AG09309 (cell line): ENCODE measurements at regions not wholly inside any gene's neighbourhood (a gene's known extent, or its start where the extent isn't known, plus 50 kb on each side); places are given as distances from the start of the nearest gene placed in this dataset.
"Not testable (repeated sequence)": the region's sequence is repeated elsewhere in the genome, so short reads cannot be mapped to it uniquely, and the experiment has no call there.

Source experiments
- DNase-seq: peaks from one replicate; pipeline ENCODE4 v3.0.0-alpha.2; 2010; ENCODE audit warnings: low read depth
- H3K4me3 ChIP-seq: 2 replicates; pipeline ENCODE4 v1.5.1; 2011; ENCODE audit warnings: mild to moderate bottlenecking, low read depth, low read length, moderate library complexity; ENCODE audit not compliant: control insufficient read depth
- CTCF ChIP-seq: IDR thresholded peaks from 2 replicates; pipeline ENCODE4 v1.5.1; 2011; ENCODE audit warnings: mild to moderate bottlenecking, low read depth, low read length, inconsistent platforms; ENCODE audit not compliant: insufficient read depth, control insufficient read depth; ENCODE audit errors: missing control alignments

- H3K4me3 ChIP-seq: no peak overlapping the region
- DNase-seq: no peak
- no peak for TF ChIP-seq CTCF
Observed at GRCh38 chr15:19992428-19992827, 549.2 kb downstream of the GOLGA6L6 start.

GRCh38 chr15:19988094-19988660 is 553.4 kb downstream of the GOLGA6L6 start:
- TF ChIP-seq CTCF: no peak
- DNase-seq: no peak

GRCh38 chr15:19987389-19988048 is 554.1 kb downstream of the GOLGA6L6 start:
- no peak overlapping the region for H3K4me3 ChIP-seq
- no peak for DNase-seq
- TF ChIP-seq CTCF: no peak

More at GRCh38 chr15:19988094-19988660, 553.4 kb downstream of the GOLGA6L6 start:
- no peak overlapping the region for H3K4me3 ChIP-seq

GRCh38 chr15:19984101-19984500 is 557.5 kb downstream of the GOLGA6L6 start:
- DNase-seq: no peak

GRCh38 chr15:19974998-19975397 is 566.6 kb downstream of the GOLGA6L6 start:
- no peak for TF ChIP-seq CTCF
- DNase-seq: no peak

More at GRCh38 chr15:19984101-19984500, 557.5 kb downstream of the GOLGA6L6 start:
- H3K4me3 ChIP-seq: no peak overlapping the region
- TF ChIP-seq CTCF: no peak

GRCh38 chr15:19973718-19974117 is 567.9 kb downstream of the GOLGA6L6 start:
- no peak for TF ChIP-seq CTCF
- no peak overlapping the region for H3K4me3 ChIP-seq
- DNase-seq: no peak

More at GRCh38 chr15:19974998-19975397, 566.6 kb downstream of the GOLGA6L6 start:
- H3K4me3 ChIP-seq: no peak overlapping the region

- DNase-seq, H3K4me3 ChIP-seq: not testable (repeated sequence)
Observed at GRCh38 chr15:19972582-19972981, 569.0 kb downstream of the GOLGA6L6 start.

GRCh38 chr15:19965574-19965973 is 576.0 kb downstream of the GOLGA6L6 start:
- H3K4me3 ChIP-seq, DNase-seq: not testable (repeated sequence)

- H3K4me3 ChIP-seq, DNase-seq: not testable (repeated sequence)
Observed at GRCh38 chr15:19964480-19964879, 577.1 kb downstream of the GOLGA6L6 start.
